HG03442 (cell line): ENCODE measurements at regions not wholly inside any gene's neighbourhood (a gene's known extent, or its start where the extent isn't known, plus 50 kb on each side); places are given as distances from the start of the nearest gene placed in this dataset.
"Not testable (repeated sequence)": the region's sequence is repeated elsewhere in the genome, so short reads cannot be mapped to it uniquely, and the experiment has no call there.

Experiments
- ATAC-seq: cut with Tn5 transposase; IDR thresholded peaks from one replicate; pipeline ENCODE4 v1.9.1; 2021; ENCODE audit warnings: mild to moderate bottlenecking, moderate library complexity; ENCODE audit not compliant: unreplicated experiment

GRCh38 chr2:34785206-34785785 is 1186.2 kb upstream of the FAM98A start:
- no peak for ATAC-seq

DNA sequence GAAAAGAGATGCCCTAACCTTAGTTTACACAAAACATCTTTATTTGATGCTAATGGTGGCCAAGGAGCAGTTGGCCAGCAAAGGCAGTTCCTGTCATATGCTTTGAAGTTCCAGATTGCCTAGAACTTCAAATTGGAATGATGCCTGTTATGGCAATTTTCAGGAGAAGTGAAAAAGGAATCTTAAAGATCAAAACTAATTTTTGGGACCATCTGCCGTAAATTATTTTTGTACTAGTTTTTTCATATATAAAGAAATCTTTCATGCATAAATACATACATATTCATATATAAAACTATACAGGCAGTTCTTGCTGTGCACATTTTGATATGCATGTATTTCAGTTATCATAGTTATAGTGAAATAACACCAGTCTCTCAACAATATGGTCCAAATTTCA is 1185.6 kb upstream of the FAM98A start:
- ATAC-seq: no peak

DNA sequence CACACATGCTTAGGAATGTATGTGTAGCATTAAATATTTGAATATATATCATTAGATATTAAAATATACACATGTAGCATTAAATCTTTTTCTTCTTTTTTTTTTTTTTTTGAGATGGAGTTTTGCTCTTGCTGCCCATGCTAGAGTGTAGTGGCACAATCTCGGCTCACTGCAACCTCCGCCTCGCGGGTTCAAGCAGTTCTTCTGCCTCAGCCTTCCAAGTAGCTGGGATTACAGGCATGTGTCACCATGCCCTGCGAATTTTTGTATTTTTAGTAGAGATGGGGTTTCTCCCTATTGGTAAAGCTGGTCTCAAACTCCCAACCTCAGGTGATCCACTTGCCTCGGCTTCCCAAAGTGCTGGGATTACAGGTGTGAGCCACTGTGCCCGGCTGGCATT is 1151.6 kb upstream of the FAM98A start:
- ATAC-seq: not testable (repeated sequence)

GRCh38 chr2:34747643-34748042 is 1148.5 kb upstream of the FAM98A start:
- ATAC-seq: no peak

- no peak for ATAC-seq
These were observed 1139.6 kb upstream of the FAM98A start for GRCh38 chr2:34738691-34739090.

DNA sequence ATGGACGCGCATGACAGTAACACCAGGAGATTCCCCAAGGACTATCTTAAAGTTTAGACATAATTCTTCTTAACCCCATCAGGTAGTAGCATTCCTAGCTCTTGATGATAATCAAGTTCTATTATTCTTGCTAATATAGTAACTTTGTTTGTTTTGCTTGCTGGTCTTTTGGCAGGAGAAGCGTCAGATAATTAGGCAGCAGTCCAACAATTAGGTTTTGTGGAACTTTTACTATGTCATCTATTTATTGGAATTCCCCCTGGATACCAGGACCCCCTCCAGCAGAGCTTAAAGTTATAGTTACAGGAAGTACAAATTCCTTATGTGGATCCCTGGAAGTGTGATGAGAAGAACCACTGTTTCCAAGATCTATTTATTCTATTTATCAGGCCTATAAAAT is 1138.0 kb upstream of the FAM98A start:
- ATAC-seq: no peak

DNA sequence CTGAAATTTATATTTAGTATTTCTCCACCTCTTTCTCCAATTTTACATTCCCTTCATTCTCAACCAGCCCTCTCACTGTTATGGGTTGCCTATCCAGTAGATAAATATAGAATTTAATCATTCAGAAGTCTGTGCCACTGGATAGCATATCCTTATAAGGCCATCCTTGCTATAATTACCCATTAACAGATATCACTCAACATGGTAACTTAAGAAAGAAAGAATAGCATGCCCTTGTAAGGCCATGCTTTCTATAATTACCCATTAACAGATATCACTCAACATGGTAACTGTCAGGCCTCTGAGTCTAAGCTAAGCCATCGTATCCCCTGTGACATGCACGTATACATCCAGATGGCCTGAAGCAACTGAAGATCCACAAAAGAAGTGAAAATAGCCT is 1137.4 kb upstream of the FAM98A start:
- no peak for ATAC-seq

DNA sequence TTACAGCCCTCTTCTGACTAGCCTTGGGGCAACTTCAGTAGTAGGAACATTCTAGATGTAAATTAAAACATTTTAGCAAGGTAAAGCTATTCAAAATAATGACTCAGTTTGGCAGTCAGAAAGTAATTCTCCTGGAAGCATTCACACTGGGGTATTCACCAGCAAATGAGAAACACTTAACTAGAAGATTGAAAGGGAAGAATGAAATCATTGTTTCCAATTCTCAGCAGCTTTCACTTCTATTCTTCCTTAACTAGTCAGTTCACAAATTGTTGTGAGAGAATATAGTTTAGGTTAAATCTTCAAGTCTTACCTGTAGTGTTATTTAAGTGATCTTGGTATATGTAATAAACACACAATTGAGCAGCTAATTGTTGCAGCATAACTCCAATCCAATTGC is 1135.6 kb upstream of the FAM98A start:
- no peak for ATAC-seq

- ATAC-seq: no peak
These were observed 1134.9 kb upstream of the FAM98A start for GRCh38 chr2:34734042-34734441.

DNA sequence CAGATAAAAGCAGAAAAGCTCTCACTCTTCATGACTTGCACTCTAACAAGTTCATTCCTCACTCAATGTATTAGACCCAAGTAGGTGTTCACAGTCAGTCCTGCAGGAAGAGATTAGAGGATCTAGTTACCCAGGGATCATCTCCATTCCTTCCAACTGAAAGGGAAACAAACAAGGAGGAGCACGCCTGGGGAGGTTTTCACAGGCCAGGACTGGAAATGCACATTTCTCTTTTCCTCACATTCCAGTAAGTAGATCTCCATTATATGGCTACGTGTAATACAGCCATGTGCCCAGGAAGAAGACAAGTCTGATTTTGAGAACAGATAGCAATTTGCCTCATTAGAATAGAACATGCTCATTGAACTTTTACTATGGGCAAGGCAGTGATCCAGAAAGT is 1132.2 kb upstream of the FAM98A start:
- no peak for ATAC-seq

DNA sequence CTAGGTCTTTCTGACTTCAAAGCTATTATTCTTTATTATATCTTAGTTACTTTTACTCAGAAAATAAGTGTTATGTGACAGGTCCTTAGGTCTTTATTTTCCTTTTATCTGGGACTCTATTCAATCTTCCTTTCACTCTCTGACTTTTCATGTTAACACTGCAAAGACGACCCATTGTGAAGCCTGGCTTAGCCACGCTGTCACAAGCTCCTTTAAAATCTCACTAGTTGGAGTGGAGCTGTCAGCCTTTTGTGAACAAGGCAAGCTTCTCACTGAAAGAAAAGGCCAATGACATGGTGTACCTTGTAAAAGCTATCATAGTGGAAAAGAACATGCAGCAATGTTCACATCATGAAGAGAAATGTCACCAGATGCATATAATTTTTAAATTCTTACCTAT is 1130.7 kb upstream of the FAM98A start:
- no peak for ATAC-seq

GRCh38 chr2:34724107-34724506 is 1125.0 kb upstream of the FAM98A start:
- ATAC-seq: no peak

- ATAC-seq: no peak
These were observed 1124.6 kb upstream of the FAM98A start for GRCh38 chr2:34723683-34724082.

GRCh38 chr2:34719206-34719605 is 1120.1 kb upstream of the FAM98A start:
- ATAC-seq: no peak

DNA sequence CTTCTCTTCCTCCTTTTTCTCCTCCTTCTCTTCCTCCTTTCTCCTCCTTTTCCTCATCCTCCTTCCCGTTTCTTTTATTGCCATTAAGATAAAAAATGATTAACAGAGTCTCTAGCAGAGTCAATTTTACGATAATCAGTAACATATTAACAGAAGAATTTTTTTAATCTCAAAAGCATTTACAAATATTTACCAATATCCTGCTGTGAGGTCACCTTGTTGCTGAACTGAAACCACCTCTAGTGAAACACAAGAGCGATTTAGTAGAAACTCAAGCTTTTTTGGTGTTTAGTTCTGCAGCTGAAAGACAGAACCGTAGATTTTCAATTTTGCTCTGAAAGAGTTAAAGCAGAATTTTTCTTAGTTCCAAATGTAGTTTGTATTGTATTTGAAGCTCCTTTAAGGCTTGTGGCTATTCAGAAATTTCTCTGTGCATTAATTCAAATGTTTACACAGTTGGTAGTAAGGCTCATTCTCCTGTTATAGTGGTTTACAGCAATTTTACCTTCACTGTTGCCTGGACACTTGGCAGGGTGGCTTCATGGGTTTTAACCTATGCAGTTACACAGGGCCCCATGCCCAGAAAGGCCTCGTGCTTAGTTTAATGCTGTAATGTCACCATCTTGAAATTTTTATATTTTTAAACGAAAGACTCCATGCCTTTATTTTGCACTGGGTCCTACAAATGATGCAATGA is 1106.6 kb upstream of the FAM98A start:
- no peak for ATAC-seq

- ATAC-seq: no peak
These were observed 1104.2 kb upstream of the FAM98A start for GRCh38 chr2:34703292-34703691.

DNA sequence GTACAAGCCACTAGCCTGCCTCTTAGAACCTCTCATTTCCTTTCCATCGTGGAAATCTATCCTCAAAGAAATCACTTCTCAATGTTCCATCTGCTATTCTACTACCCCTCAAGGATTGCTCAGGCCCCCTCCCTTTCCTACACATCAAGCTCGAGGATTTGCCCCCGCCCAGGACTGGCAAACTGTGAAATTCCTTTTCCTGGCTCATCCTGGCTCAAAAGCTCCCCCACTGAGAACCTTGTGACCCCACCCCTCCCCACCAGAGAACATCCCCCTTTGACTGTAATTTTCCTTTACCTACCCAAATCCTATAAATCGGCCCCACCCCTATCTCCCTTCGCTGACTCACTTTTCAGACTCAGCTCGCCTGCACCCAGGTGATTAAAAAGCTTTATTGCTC is 1103.3 kb upstream of the FAM98A start:
- not testable (repeated sequence) for ATAC-seq

- ATAC-seq: not testable (repeated sequence)
These were observed 1078.5 kb upstream of the FAM98A start for GRCh38 chr2:34677591-34677990.

- not testable (repeated sequence) for ATAC-seq
These were observed 1078.0 kb upstream of the FAM98A start for GRCh38 chr2:34677119-34677531.

DNA sequence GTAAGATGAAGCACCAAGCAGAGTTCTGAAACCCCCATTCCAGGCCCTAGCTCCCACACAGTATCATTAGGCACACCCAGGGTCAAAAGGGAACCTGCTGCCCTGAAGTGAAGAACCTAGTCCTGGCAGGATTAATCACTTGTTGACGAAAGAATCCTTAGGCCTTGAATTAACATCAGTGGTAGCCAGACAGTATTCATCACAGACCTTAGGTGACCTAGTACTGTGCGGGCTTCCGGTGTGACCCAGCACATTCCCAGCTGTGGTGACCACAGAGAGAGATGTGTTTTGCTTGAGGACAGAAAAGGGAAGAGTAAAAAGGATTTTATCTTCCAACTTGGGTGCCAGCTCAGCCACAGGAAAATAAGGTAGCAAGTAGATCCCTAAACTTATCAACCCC is 1071.4 kb upstream of the FAM98A start:
- no peak for ATAC-seq

DNA sequence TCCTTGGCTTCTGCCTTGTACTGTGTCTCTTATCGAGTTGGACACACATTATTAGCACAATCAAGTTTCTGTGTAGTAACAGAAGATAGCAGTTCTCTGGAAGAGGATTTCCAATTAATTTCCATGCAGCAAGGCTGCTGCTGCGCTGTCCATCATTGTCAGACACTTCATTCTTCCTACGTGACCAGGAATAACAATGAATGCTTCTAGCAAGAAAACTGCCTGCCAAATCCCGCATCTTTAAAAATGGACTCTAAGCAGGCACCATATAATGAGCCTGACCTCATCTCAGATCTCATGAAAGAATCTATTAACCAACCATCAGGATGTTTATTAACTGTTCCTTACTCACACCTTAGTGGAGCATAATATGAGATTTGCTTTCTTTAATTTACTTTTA is 1067.7 kb upstream of the FAM98A start:
- ATAC-seq: no peak

DNA sequence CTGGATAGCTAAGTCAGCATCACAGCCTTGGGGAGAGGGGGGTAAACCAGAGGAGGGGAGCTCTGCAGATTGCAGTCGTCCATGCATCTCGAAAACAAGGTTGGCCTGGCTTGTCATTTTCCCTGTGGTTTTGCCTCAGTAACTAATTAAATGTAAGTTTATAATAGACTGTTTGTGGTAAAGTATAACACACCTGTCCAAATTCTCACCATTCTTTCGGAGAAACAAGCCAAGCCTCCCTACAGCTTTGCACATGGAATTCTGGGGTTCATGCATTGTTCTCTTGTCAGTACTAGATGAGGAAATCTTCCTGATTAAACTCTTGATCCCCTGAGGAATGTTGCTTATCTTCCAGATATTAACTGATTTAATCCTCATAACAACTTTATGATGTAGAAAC is 1065.2 kb upstream of the FAM98A start:
- ATAC-seq: no peak

DNA sequence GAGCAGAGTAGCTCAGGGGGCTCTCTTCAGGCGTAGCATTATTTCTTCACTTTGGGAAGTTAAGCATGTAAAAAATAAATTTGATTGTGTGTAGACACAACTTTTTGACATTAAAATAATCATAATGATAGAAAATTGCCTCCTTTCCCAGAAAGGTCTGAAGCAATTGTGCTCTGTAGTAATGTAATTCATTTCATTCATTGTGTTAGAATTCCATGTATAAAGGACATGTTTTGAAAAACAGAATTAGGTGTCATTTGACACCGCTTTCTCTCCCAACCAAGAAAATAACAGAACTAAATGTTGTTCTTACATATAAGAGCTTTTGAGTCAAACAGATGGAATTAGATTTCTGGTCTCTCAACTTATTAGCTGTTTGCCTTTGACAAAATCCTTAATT is 1064.2 kb upstream of the FAM98A start:
- no peak for ATAC-seq
